GM19351 (cell line): ENCODE measurements at regions not wholly inside any gene's neighbourhood (a gene's known extent, or its start where the extent isn't known, plus 50 kb on each side); places are given as distances from the start of the nearest gene placed in this dataset.
"Not testable (repeated sequence)": the region's sequence is repeated elsewhere in the genome, so short reads cannot be mapped to it uniquely, and the experiment has no call there.

Experiments
- ATAC-seq: cut with Tn5 transposase; IDR thresholded peaks from one replicate; pipeline ENCODE4 v1.9.1; 2021; ENCODE audit warnings: mild to moderate bottlenecking, moderate library complexity; ENCODE audit not compliant: unreplicated experiment

DNA sequence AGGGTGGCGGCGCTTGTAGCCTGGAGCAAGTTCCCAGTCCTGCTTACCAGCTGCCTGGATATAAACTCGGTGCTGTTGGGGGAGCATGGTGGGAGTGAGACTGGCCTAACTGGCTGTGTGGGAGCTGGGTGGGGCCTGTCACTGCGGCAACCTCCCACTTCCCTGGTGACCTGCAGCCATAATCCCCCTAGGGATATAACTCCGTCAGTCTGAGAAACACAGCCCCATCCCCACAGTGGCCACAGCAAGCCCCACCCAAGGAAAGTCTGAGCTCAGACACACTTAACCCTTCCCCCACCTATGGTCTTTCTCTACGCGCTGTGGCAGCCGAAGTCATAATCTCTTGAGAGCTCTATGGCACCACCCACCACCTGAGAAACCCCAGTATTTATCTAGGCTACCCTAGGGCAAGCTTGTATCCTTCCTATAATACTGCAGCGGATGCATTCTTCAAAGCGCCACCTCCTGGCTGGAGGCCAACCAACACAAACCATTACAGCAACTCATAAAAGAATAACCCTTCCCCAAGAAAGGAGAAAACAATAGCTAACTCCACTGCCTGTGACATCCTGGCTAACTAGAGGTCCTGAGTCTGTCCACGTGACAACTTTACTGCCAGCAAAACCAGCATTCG lies 57.4 kb downstream of the ZNF648 start:
- ATAC-seq, result no peak

DNA sequence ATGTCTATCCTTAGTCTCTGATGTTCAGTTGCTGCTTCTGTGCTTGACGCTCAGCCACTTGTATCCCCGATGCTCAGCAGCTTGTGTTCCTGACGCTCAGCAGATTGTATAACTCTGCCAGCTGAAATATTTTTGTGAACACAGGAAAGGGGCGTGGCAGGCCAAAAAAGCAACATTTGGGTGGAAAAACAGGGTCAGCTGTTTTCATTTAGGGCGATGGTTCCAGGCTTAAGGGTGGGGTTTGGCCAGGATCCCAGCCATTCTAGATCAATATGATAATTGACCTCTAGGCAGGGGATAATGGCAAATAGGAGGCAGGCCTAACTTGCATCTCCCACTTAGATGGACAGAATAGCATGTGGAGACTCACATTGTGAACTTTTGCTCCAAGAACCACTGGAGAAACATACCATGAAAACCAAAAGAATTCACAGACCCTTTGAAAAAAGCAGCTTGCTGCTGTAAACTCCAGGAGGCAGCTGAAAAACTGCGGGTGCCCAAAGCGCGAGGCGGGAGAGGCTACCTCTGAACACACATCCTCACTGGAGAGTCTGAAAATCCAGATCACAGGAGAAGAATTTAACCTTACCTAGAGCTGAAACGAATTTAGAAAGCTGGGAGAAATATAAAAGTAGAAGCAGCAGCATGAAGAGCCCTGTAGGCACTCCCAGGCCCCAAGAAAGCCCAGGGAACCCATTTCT lies 58.3 kb downstream of the ZNF648 start:
- ATAC-seq, result no peak

DNA sequence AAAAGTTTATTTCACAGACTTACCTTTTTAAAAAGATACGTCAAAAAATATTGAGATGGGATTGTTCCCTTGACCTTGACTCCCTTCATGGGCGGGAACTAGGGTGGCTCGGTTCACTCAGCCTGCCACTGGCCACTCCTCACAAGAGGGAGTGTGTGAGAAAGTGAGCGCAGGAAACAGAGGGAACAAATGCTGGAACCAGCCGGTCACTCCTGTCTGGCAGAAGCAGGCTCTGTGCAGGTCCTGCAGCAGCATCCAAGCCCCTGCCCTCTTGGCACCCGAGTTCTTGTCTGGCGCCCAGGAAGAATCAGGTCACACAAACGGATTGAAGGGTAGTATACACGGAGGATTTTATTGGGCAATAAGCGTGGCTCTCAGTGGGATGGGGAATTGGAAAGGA lies 58.9 kb downstream of the ZNF648 start:
- no peak for ATAC-seq

DNA sequence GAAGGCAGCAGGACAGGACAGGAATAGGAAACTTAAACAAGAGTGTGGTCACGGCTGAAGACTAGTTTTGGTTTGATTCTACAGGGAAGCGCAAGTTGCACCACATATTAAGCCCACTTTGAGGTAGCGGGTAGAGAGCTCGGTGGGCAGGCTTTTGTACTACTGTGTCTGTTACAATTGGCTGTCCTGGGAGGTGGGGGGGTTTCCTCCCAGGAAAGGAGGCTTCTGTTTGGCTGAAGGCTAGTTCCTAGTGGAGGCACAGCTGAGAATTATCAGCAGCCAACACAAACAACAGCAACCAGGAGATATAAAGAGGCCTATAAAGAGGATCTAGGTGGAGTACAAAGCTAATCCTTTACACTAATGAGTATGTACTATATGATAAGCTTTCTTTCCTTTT lies 62.7 kb downstream of the ZNF648 start:
- ATAC-seq, result no peak

DNA sequence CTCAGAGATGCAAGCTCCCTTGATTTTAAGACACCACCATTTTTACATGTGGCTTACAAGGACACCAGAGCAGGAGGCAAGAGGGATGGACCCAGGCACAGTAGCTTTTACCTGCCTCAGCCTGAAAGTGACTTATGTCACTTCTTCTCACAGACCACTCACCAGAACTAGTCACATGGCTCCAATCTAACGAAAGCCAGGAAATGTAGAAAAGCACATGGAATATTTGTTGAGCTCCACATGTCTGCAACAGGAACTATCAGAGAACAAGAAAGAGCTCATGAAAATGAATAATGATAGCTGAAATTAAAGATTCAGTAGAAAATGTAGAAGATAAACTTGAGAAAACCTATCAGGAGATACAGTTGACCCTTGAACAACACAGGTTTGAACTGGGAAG lies 69.4 kb downstream of the ZNF648 start:
- no peak for ATAC-seq

DNA sequence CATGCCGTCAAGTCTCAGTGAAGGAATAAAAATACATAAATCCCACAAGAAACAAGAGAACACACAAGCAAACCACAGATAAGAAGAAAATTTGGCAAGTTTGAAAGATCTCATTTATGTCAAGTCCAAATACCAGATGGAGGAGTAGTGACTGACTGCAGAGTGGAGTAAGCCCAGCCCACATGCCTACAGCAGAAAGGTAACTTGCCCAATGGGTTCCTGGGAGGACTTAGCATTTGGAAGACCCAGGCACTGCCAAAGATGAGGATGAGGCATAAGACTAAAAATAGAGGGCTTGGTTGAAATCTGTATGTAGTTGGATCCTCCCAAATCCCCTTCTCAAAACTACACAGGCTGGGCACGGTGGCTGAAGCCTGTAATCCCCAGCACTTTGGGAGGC lies 70.8 kb downstream of the ZNF648 start:
- no peak for ATAC-seq

DNA sequence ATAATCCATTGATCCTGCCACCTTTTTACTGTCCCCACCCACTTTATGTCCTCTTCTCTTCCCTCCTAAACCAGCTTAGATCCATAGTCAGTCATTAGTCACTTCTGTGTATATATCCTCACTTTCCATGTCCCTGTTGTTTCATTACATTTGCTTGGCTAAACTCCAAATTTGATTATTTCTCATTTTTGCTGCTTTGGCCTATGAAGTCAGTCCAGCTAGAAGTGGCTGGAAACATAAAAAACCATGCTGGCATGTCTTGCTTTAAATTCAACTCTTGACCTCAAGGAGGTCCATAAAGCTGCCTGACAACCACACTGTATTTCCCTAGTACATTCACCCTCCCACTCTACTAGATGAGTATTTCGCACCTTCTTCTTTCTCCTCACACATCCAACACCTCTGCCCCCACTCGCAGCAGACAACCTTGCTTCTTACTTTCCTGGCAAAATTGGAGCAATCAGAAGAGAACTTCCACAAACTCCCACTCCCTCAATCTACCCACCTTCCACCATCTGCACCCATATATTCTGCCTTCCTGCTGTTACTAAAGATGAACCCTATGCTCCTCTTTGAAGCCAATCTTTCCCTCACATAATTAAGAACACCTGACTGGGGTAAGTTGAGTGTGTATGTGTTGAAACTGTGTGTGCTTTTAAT lies 72.1 kb downstream of the ZNF648 start:
- no peak for ATAC-seq

DNA sequence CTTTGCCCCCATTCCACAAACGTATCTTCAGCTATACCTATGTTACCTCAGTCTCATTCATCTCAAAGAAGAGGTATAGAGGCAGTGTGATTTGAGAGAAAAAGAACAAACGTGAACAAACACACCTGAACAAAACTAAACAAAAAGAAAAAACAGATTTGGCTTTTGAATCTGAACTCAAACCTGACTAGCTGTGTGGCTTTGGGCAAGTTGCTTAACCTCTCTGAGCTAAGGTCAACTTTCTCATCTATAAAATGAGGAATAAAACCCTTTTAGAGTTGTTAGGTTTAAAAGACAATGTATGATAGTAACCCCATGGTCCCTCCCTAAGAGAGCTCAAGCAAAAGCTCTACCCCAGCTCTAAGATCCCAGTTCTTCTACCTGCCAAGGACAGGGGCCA lies 73.5 kb downstream of the ZNF648 start:
- no peak for ATAC-seq

DNA sequence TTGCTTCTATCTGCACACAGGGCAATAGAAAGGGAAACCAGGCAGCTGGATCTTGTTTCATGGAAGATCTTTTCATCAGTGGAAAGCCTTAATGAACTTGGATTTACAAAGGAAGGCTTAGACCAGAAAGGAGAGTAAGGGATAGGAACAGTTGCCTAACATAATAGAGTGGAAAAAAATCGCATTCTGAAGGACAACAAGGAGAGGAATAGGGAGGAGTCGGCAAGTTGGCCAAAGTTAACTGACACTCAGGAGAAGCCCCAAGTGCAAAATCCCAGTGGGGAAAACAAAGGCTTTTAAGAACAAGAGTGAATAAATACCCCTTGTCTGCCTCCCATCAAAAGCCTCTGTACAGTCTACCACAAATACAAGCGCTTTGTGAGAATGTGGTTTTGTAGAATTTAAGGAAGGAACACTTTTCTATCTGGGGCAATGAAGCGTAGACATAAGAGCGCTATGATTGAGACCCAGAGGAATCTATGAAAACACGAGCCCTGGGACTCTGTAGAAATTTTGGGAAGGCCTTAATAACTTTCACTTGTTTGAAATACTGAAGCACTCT lies 74.1 kb downstream of the ZNF648 start:
- ATAC-seq, result no peak

DNA sequence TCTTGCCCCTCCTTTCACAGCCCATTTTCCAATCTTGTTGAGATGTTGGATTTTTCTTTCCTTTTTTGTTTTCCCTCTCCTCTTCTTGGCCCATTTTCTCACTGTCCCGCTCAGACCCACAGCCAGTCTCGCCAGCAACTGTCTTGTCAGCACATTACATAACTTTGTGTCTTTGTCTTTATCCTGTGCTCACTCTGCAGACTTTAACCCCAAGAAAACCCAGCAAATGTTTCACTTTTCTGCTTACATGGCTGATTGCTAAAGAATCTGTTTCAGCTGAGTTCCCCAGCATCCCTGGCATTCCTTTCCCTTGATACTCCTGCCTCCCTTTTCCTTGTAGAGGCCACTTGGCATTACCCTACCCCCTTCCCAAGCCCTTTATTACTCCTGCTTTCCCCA lies 74.6 kb downstream of the ZNF648 start:
- ATAC-seq, result no peak

DNA sequence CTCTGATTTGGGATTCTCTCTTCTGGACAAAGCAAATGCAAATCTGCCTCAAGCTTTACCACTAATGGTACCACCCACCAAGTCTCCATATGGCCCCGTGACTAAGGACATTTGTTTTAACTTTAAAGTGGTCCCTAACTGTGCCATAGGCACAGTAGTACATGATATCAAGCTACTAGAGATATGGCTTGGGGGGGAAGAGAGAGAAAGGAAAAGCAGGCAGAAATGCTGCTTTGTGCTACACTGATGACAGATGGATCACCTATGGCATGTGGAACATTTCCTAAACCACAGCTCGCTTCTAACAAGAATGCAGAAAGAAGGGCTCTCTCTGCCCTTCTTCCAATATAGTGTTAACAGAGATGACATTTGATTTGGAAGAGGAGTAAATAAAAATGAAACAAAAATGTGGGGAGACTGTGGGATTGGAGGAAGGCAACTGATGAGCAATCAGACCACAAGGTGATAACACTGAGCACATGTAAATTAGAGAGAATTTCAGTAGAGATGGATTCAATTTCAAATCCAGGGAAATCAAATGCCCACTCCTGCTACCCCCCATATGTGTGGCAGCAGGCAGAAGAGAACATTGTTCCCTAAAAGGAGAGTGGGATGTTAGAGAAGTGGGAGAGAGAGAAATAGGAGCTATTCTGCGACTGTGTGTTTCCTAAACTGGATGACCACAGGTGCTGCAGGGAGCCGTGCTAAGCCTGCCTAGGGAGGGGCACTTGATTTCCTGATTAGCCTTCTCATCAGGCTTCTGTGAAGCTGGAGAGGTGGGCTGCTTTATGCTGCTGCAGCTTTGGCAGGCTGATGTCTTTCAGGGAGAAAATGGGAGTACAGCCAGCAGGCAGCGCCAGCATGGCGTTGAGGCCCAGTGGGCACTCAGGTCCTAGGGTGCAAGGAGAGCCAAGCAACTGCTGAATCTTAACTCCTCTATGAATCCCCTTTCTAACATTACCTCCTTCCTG lies 75.3 kb downstream of the ZNF648 start:
- ATAC-seq, result no peak

DNA sequence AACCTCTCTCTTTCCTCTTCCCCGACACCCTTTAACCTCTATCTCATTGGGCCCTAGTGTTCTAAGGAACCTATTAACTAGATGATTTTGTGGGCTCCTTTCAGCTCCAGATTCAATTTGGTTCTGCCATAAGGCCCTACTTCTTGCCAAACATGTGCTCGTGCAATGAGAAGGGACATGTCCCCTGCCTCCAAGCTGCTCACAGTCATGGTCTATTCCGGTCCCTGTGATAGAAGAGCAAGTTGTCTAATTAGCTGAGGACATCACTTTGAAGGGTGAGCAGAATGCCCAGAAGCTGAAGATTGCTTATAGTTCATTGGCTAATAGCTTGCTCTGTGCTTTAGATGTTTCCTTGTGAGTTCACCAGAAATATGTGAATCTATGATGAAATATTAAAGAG lies 76.2 kb downstream of the ZNF648 start:
- no peak for ATAC-seq

DNA sequence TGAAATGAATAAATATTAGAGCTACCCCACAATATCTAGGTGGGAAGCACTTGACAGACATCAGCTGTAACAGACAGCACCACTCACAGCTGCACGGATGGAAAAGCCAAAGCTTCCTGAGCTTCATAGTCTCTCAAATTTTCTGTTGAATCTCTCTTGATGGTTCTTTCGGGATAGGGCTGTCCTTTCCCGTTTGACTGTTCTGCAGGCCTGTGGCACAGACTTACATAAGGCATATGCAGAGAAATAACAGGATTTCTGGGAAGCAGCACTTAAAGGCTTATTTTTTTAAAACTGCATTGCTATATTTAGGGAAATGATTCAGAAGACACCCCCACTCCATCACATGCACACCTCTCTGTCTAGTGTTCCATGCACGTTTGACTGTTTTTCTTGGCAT lies 77.5 kb downstream of the ZNF648 start:
- no peak for ATAC-seq

DNA sequence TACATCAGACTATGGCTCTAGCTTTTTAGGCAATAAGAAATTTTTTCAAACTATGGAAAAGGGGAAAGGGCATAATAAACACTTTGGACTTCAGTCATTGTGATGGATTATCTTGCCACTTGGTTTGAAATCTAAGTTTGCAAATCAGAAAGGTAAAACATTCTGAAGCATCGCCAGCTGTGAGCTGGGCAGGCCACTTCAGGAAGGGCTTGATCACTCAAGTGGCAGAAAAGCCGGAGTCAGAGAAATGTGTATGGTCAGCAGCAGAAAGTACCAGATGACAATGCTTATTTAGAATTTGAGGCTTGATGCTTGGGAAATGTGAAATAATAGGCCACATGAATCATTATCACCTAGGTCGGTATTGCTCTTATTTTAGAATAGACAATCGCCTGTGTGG lies 79.7 kb downstream of the ZNF648 start:
- no peak for ATAC-seq

DNA sequence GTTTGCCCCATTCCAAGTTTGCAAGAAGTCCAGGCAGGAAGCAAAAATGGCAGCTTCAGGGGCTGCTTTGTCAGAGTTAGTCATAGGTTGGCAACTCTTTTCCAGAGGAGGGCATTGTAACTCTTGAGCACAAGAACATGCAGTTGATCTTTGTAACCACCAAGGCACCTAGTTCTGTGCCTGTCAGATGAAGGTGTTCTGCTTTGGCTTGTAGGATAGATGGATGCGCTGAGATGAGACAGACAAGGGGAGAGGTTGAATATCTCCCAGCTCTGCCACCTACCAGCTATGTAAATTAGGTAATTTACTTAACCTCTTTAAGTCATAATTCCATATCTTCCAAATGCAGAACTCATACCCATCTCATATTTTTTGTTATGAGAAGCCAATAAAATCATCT lies 89.3 kb downstream of the ZNF648 start:
- no peak for ATAC-seq

DNA sequence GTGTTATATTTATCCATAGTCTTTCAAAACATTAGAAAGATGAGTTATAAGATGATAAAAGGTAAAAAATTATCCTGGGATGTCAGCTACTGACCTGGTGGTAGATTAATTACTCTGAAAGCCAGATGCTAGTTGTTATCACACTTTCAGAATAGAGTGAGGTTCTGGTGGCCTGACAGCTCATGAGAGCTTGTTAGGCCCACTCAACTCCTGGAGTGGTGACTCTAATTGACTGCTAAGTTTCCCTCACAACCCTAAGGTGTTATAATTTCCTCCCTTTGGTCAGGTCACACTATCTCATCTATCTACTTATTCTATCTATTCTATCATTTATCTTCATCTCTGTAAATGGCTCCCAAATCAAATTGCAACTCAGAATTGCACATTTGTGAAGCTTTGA lies 90.1 kb downstream of the ZNF648 start:
- no peak for ATAC-seq

DNA sequence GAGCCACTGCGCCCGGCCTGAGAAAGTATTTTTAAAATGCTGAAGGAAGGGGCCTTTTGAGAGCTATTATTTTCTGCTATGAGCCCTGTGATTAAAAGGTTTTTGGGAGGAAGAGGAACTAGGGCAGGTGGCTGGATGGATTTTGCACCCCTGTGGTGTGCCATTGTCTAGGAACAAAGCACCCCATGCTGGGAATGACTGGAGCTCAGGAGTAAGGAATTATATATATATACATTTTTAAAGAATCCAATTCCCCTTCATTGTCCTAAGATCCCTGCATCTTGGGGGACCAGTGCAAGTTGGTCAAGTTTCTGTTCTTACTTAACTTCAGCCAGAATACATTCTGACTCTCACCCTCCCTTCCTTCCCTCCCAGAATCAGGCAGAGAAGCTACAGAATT lies 91.6 kb downstream of the ZNF648 start:
- no peak for ATAC-seq

DNA sequence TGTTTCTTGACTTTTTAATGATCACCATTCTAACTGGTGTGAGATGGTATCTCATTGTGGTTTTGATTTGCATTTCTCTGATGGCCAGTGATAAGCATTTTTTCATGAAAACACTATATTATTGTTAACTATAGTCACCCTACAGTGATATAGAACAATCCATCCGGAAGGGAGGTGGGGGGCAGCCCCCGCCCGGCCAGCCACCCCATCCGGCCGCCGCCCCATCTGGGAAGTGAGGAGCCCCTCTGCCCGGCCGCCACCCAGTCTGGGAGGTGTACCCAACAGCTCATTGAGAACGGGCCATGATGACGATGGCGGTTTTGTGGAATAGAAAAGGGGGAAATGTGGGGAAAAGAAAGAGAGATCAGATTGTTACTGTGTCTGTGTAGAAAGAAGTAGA lies 106.8 kb downstream of the ZNF648 start:
- not testable (repeated sequence) for ATAC-seq

DNA sequence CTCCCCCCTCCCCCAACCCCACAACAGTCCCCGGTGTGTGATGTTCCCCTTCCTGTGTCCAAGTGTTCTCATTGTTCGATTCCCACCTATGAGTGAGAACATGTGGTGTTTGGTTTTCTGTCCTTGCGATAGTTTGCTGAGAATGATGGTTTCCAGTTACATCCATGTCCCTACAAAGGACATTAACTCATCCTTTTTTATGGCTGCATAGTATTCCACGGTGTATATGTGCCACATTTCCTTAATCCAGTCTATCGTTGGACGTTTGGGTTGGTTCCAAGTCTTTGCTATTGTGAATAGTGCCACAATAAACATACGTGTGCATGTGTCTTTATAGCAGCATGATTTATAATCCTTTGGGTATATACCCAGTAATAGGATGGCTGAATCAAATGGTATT lies 107.3 kb downstream of the ZNF648 start:
- ATAC-seq, result not testable (repeated sequence)

DNA sequence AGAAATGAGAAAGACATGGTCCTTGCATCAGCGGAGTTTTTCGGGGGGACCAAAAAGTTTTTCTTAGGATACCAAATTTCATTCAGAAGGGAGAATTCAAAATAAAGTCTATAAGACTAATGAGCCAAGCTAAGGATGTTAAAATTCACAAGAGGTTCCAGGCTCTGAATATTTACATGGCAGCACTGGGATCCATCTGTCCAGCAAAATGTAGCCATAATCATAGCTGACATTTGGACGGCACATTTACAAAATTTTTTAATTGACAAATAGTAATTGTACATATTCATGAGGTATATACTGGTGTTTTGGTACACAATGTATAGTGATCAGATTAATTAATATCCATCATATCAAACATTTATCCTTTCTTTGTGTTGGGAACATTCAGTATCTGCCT lies 107.9 kb downstream of the ZNF648 start:
- ATAC-seq, result no peak

DNA sequence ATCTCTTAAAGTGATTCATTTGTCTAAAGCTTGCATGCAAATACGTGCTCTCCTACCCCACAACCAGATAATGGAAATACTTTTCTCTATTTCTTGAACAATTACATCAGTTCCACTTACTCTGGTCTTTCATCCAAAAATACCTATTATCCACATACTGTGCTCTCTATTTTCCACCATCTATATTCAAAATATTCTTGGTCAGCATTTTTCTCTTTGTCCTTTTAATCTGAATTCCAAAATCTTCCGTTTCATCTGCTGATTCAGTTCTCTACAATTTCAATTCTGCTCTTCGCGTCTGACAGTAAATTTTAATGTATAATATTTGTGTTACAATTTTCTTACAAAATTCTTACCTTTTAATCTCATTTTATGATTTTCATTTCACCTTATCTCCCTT lies 110.3 kb downstream of the ZNF648 start:
- ATAC-seq, result no peak
